HG03521 (cell line): ENCODE measurements at regions not wholly inside any gene's neighbourhood (a gene's known extent, or its start where the extent isn't known, plus 50 kb on each side); places are given as distances from the start of the nearest gene placed in this dataset.
"Not testable (repeated sequence)": the region's sequence is repeated elsewhere in the genome, so short reads cannot be mapped to it uniquely, and the experiment has no call there.

Experiments used
- ATAC-seq: cut with Tn5 transposase; IDR thresholded peaks from one replicate; pipeline ENCODE4 v1.9.1; 2021; ENCODE audit warnings: mild to moderate bottlenecking, moderate library complexity; ENCODE audit not compliant: unreplicated experiment

- no peak for ATAC-seq
These were observed 466.8 kb upstream of the CDH4 start for GRCh38 chr20:60785301-60785700.

- no peak for ATAC-seq
These were observed 466.3 kb upstream of the CDH4 start for GRCh38 chr20:60785785-60786184.

GRCh38 chr20:60786686-60787217, 465.3 kb upstream of the CDH4 start:
- no peak for ATAC-seq

- ATAC-seq, result no peak
These were observed 464.8 kb upstream of the CDH4 start for GRCh38 chr20:60787276-60787675.

DNA sequence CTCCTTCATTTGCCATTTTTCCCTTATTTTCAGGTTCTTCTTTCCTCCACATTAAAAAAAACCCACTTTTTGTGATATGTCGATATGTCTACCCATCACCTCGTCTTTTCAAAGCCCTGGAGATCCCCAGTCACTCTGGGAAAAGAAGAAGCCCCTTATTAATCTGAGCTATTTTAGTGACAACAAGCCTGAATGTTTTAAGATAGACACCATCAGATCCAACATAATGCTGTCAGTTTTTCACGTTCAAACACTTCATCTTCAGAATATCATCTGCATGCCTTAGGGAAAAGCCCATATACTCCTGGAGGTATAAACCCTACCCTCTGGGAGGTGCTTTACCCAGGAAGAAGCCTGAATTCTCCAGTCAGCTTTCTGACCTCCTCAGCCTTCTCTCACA, 464.0 kb upstream of the CDH4 start:
- ATAC-seq, result no peak

DNA sequence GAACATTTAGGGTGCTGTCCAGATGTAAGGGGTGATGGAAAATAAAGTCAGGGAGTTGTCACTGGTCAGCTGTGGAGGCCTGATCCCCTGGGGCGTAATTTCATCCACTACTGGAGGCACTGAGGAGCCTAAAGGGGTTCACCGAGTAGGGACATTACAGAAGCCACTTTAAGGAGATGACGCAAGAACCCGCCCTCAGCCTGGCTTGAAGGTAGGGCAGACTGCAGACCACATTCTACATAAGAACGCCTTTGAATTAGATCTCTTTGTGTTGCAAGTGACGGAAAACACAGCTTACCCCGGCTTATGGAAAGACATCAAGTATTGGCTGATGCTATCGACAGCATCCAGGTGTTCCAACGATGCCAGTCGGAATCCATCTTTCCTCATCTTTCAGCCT, 462.7 kb upstream of the CDH4 start:
- no peak for ATAC-seq

DNA sequence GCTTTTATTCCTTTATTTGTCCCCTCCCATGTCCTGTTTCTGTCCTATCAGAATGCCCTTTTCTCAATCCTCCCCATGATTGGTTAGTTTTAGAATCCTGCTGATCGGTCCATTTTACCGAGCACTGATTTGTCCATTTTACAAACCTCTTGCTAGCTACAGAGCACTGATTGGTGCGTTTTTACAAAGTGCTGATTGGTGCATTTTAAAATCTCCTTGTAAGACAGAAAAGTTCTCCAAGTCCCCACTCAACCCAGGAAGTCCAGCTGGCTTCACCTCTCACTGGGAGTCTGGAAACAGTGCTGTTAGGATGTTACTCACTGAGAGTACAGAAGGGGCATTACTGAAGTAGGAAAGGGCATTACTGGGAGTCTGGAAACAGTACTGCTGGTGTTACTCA, 461.7 kb upstream of the CDH4 start:
- ATAC-seq, result not testable (repeated sequence)

DNA sequence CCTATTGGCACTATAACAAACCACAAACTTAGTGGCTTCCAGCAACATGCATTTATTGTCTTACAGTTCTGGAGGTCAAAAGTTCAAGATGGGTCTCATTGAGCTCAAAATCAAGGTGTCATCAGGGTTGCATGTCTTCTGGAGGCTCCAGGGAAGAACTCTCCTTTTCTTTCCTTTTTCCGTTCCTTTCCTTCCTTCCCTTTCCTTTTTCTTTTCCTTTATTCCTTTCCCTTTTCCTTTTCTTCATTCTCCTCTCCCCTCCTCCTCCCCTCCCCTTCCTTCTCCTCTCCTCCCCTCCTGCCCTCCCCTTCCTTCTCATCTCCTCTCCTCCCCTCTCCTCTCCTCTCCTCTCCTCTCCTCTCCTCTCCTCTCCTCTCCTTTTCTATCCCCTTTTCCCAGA, 460.2 kb upstream of the CDH4 start:
- no peak for ATAC-seq

- no peak for ATAC-seq
These were observed 459.1 kb upstream of the CDH4 start for GRCh38 chr20:60792941-60793340.

DNA sequence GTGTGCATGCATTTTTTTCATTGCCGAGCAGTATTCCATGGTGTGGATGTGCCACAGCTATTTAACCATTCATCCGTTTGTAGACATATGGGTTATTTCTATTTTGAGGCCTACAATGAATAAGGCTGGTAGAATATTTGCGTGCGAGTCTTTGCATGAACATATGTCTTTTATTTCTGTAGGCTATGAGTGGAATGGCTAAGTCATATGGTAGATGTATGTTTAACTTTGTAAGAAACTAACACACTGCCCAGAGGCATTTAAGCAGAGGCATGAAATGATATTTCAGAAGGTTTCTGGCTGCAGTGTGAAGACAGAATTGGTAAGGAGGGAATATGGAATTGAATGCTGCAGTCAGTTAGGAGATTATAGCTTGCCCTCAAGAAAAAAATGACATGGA, 457.4 kb upstream of the CDH4 start:
- ATAC-seq, result no peak

DNA sequence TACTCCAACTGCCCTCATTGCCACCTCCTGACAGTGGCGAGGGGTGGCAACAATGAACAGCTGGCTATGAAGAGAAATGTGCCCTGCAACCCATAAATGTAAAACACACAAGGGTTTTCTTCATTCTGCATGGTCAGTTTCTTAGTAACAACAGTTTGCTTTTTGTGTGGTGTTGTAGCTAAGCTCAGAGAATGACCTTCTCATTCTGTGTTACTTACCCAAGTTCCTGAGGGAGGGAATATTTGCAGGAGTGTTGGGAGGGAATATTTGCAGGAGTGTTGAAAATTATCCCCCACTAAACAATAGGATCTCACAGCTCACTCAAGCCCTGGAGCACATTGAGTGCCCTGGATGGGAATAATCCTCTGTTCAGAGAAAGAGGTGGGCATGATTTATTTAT, 456.4 kb upstream of the CDH4 start:
- no peak for ATAC-seq

- no peak for ATAC-seq
These were observed 451.9 kb upstream of the CDH4 start for GRCh38 chr20:60800185-60800584.

DNA sequence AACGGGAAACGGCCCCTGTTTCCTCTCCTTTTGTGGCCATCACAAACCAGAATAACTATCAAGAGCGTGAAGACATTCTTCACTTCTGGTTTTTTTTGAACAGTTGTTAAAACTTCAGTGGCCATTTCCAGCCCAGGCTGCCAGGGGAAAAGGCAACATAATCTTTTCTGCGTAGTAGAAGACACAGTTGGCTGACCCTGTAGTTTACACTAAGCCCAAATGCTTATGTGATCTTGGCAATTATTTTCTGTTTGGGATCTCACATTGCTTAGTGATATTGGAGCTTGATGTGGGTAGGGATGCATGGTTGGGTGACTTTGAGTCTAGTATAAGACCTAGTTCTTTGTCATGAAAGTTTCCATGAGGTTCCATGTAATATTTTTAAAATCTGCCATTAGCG, 449.4 kb upstream of the CDH4 start:
- ATAC-seq, result no peak

- ATAC-seq, result no peak
These were observed 448.6 kb upstream of the CDH4 start for GRCh38 chr20:60803335-60804055.

DNA sequence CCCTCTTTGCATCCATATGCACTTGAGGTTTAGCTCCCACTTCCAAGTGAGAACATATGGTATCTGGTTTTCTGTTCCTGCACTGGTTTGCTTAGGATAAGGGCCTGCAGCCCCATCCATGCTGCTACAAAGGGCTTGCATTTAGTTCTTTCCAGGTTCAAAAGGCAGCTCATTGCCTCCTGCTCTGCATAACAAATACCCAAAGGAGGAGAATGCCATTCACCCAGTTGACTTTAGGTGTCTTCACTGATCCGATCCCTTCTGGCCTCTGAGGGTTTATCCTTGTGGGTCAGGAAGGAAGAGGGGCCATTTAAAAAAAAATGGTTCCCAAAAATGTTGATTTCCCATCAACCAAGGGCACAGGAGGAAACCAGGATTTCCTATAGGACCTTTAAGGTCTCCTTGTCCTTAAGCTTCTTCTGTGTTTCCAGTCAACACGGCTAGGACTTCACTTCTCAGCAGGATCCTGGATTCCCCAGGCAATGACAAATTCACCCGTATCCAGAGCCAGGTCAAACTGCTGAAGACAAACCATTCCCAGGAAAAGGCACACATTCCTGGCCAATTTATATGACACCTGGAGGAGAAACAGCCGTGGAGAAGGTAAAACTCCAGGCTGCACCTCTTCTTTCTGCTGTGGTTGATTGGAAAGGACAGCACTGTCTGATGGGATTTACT, 447.7 kb upstream of the CDH4 start:
- no peak for ATAC-seq

DNA sequence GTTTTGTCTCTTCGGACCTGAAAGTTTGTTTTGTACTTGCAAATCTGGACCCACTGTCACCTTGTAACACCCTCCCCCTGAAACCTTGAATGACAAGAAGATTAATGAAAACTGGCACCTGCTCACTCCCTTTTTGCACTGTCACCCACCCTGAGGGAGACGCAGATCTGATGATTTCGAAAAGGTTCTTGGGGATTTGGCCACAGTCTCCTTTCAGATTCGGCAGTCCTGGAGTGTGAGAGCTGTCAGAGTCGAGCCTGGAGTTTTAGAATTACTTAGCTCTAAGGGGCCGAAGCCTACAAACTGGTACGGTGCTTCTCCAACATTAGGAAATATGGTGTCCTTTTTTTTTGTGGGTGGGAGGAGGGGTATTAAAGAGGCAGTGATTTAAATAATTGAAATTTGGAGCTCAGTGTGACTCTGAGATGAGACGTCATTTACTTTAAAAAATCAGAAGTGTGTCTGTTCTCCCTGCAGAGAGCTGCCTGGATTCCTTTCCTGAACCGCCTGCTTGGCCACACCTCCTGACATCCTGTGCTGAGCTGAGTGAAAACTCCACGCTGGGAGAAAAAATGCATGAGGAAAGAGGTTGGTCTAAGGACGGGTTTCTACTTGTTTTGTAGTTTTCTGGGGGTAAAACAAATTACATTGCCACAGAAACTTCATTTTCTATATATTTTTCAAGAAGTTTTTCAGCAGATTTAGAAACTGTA, 447.0 kb upstream of the CDH4 start:
- no peak for ATAC-seq

DNA sequence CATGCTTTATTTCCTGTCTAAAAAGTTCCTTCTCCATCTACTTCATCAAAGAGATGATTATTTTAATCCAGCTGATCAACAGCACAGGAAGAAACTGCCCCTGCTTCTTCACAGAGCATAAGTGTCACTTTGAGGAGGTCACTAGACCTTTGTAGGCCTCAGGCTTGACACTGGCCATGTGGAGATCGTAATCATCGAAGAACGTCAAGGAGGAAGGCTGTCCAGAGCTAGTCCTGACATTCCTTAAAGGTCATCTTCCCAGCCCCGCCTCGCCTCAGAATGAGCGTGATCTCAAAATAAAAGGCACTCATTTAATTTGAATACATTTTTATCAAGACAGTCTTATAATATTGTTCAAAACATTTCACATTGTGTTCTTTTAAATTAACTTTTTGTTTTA, 445.7 kb upstream of the CDH4 start:
- no peak for ATAC-seq

GRCh38 chr20:60806824-60807223, 445.2 kb upstream of the CDH4 start:
- ATAC-seq, result no peak

DNA sequence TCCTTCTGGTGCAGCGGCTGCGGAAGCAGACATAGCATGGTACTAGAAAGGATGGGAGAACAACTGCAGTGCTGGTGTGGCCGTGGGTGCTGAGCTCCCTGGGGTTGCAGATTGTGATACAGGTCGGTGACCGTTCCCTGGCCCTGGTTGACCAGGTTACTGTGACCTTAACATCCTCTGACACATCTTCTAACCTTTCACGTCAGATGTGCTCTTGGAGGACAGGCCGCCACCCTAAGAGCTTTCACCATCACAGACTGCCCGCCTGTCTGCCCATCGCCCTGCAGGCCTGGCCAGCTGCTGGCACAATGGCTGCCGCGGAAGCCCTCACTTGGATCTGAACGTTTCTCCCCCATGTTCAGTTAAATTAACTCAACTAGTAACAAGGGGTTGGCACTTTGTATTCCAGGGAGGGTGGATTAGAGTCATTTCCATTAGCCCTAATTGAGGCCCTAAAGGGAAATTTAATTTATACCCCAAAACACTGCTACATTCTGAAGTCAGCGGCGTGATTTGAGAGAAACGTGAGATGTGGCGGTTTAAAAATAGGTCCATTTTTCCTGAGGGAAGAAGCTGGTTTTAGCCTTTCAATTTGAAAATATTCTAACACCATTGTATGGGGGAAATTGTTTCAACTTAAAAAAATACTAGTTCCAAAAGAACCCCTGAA, 443.9 kb upstream of the CDH4 start:
- no peak for ATAC-seq

GRCh38 chr20:60808701-60809100, 443.4 kb upstream of the CDH4 start:
- no peak for ATAC-seq

DNA sequence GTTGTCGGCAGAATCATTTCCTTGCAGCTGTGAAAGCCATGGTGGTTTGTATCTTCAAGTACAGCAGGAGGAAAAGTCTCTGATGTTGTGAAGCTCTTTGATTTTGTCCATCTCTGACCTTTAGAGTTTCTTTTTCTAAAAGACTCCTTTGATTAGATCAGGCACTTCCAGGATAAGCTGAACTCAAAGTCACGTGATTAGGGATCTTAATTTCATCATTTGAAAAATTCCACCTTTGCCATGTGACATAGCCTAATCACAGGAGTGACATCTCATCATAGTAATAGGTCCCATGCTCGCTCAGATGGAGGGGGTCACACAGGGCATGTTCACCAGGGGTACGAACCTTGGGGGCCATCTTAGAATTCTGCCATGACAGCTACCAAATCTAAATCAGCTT, 441.5 kb upstream of the CDH4 start:
- no peak for ATAC-seq
